Stimulated activated naive B cell treated with anti-CD40 and anti-IgM and Interleukin-4, amounts not matched to agents 10 μg/mL and 1 μg/mL and 100 μg/mL, for 72 hours (primary cell): ENCODE measurements at regions not wholly inside any gene's neighbourhood (a gene's known extent, or its start where the extent isn't known, plus 50 kb on each side); places are given as distances from the start of the nearest gene placed in this dataset.

Experiments
- ATAC-seq, 2 donors: fragments of 150-1000 bp; cut with Tn5 transposase; replicated peaks; 2 replicates each; pipeline ENCODE4 v1.10.0; 2021; ENCODE audit warnings: moderate library complexity in 1 of 2
- DNase-seq: peaks from one replicate; pipeline ENCODE4 v3.0.0; 2021
- H3K27ac Mint-ChIP-seq: one replicate; pipeline ENCODE4 v1.8.0; 2022; ENCODE audit warnings: mild to moderate bottlenecking, mixed read lengths
- H3K27me3 Mint-ChIP-seq, 2 donors: one replicate each; pipeline ENCODE4 v1.8.0; 2022; ENCODE audit warnings: mixed read lengths in 2 of 2
- H3K36me3 Mint-ChIP-seq, 2 donors: one replicate each; pipeline ENCODE4 v1.8.0; 2022; ENCODE audit warnings: mixed read lengths in 2 of 2, mild to moderate bottlenecking in 1 of 2
- H3K4me1 Mint-ChIP-seq, 2 donors: one replicate each; pipeline ENCODE4 v1.8.0; 2022; ENCODE audit warnings: mixed read lengths in 2 of 2, mild to moderate bottlenecking in 1 of 2
- H3K4me3 Mint-ChIP-seq, 2 donors: one replicate each; pipeline ENCODE4 v1.8.0; 2022; ENCODE audit warnings: mild to moderate bottlenecking in 2 of 2, mixed read lengths in 2 of 2, moderate library complexity in 1 of 2
- H3K9me3 Mint-ChIP-seq, 2 donors: one replicate each; pipeline ENCODE4 v1.8.0; 2022; ENCODE audit warnings: mixed read lengths in 2 of 2, mild to moderate bottlenecking in 1 of 2

- H3K4me1 Mint-ChIP-seq: peaks cover 0 to 4% of the 10 kb centered on the region in 2 donors
- DNase-seq (no peak), ATAC-seq (no peak)
- no peaks in the 10 kb centered on the region for H3K36me3 Mint-ChIP-seq
- peaks cover 19 to 27% of the 10 kb centered on the region in 2 donors for H3K27me3 Mint-ChIP-seq
- no peak overlapping the region for H3K4me3 Mint-ChIP-seq
- no peak overlapping the region for H3K27ac Mint-ChIP-seq
- peaks cover 0 to 1% of the 10 kb centered on the region in 2 donors for H3K9me3 Mint-ChIP-seq
Measured at GRCh38 chr1:199698222-199698621, 329.3 kb upstream of the NR5A2 start.

DNA sequence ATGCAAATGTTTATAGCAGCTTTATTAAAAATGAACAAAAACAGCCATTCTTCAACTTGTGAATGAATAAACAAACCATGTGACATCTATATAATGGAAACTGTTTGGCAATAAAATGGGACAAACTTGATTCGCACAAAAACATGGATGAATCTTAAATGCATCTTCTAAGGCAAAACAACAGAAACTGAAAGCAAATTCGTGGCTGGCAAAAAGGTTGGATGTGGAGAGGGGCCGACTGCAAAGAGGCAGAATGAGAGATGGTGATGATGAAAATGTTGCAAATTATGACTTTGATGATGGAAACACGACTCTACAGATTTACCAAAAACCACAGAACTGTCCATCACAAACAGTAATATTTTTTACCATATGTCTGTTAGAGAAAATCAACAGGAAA is 327.0 kb upstream of the NR5A2 start:
- peaks cover 0 to 4% of the 10 kb centered on the region in 2 donors for H3K4me1 Mint-ChIP-seq
- H3K36me3 Mint-ChIP-seq: no peaks in the 10 kb centered on the region
- H3K27me3 Mint-ChIP-seq: peaks cover 7 to 8% of the 10 kb centered on the region in 2 donors
- H3K27ac Mint-ChIP-seq: no peak overlapping the region
- no peak overlapping the region for H3K4me3 Mint-ChIP-seq
- no peaks in the 10 kb centered on the region for H3K9me3 Mint-ChIP-seq
- ATAC-seq (no peak), DNase-seq (no peak)

DNA sequence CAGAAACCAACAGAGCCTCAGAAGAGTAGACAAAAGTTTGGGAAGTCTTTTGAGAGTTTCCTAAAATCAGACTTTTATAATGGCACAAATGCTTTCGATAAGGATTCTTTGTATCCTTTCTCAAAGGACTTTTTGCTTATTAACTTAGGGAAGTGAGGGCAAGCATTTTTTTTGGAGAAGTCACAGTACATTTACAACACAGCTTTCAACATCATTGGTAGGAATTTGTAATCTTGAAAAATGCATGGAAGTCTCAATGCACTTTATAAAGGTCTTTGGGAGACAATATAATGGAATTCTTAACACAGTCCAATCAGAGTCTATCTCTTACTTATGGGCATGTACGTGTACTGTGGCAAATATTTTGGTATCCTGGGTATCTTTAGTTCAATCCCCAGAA is 325.8 kb upstream of the NR5A2 start:
- Mint-ChIP-seq H3K4me3 (no peak overlapping the region), H3K36me3 (no peaks in the 10 kb centered on the region), H3K27ac (no peak overlapping the region), H3K4me1 (peaks cover 0 to 4% of the 10 kb centered on the region in 2 donors), H3K27me3 (peaks cover 7 to 12% of the 10 kb centered on the region in 2 donors), H3K9me3 (no peaks in the 10 kb centered on the region)
- no peak for ATAC-seq
- no peak for DNase-seq

DNA sequence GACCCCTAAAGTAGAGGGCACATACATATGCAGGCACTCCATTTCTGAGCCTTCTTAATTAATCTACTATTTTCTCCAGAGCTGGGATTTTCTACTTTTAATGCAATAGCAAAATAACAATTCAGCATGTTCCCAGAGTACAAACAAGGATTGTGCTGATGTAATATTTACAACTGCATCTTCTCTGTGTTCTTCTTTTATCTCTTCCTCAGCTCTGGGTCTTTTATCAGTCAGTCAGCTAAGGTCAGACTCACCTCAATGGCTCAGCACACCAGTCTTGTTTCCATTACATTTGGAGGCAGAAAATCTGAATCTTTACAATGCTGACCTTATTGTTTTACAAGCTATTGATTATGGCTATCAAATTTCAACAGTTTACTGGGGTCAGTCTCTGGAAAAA is 323.3 kb upstream of the NR5A2 start:
- DNase-seq (no peak), ATAC-seq (no peak)
- Mint-ChIP-seq H3K4me1 (no peaks in the 10 kb centered on the region), H3K36me3 (no peaks in the 10 kb centered on the region), H3K27me3 (peaks cover 4 to 7% of the 10 kb centered on the region in 2 donors), H3K27ac (no peak overlapping the region), H3K9me3 (no peaks in the 10 kb centered on the region), H3K4me3 (no peak overlapping the region)

DNA sequence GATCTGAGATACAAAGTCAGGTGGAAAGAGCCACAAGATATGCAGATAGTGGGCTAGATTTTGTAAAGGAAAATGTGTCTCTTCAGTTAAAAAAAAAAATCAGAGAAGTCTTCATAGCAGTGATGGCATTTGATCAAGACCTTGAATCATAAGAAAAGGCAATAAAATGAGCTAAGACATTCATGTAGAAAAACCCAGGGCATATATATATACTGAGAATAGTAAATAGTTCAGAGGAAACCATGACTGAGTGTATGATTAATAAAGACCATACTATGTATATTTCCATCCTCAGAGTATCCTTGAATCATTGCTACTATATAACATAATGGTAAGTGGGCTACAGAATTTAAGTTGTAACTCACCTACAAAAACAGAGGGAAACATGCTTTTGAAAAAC is 321.7 kb upstream of the NR5A2 start:
- ATAC-seq (no peak), DNase-seq (no peak)
- Mint-ChIP-seq H3K36me3 (peaks cover 0 to 5% of the 10 kb centered on the region in 2 donors), H3K4me1 (no peaks in the 10 kb centered on the region), H3K27me3 (peaks cover 9 to 14% of the 10 kb centered on the region in 2 donors), H3K27ac (no peak overlapping the region), H3K4me3 (no peak overlapping the region), H3K9me3 (peaks cover 8% of the 10 kb centered on the region in 2 donors)

DNA sequence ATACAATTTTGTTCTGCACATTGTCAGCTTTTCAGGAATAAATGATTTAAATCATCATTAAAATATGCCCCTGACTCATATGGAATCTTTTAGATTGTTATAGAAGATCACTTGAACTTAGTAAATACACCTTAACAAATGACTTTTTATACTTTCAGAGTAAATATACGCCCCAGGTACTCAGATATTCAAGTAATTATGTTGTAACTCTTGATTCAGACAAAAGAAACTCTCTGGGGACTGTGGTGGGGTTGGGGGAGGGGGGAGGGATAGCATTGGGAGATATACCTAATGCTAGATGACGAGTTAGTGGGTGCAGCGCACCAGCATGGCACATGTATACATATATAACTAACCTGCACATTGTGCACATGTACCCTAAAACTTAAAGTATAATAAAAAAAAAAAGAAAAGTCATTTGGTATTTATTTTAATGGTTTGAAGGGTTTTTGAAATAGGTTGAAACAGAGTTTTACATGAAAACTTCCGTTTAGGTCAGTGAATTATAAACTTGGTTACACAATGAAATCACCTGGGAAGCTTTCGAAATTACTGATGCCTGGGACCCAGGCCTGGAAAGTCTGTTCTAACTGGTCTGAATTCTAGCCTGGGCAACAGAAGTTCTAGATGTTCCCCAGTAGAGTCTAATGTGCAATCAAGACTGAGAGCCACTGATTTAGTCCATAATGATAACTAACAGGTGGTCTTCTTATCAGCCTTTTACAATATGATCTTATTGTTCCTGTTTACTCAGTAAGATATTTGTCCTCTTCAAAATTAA is 320.5 kb upstream of the NR5A2 start:
- DNase-seq: no peak
- no peak for ATAC-seq
- no peaks in the 10 kb centered on the region for H3K4me1 Mint-ChIP-seq
- H3K27me3 Mint-ChIP-seq: peaks cover 21 to 26% of the 10 kb centered on the region in 2 donors
- H3K27ac Mint-ChIP-seq: no peak overlapping the region
- no peak overlapping the region for H3K4me3 Mint-ChIP-seq
- peaks cover 8 to 13% of the 10 kb centered on the region in 2 donors for H3K36me3 Mint-ChIP-seq
- peaks cover 19 to 20% of the 10 kb centered on the region in 2 donors for H3K9me3 Mint-ChIP-seq

GRCh38 chr1:199710974-199711373 is 316.5 kb upstream of the NR5A2 start:
- Mint-ChIP-seq H3K4me3 (no peak overlapping the region), H3K4me1 (no peaks in the 10 kb centered on the region), H3K36me3 (peaks cover 8 to 13% of the 10 kb centered on the region in 2 donors), H3K27me3 (peaks cover 34 to 42% of the 10 kb centered on the region in 2 donors), H3K9me3 (peaks cover 27% of the 10 kb centered on the region in 2 donors), H3K27ac (no peak overlapping the region)
- ATAC-seq: no peak
- no peak for DNase-seq

GRCh38 chr1:199716729-199717128 is 310.8 kb upstream of the NR5A2 start:
- peaks cover 3 to 4% of the 10 kb centered on the region in 2 donors for H3K36me3 Mint-ChIP-seq
- no peak overlapping the region for H3K4me3 Mint-ChIP-seq
- peaks cover 10% of the 10 kb centered on the region in 2 donors for H3K9me3 Mint-ChIP-seq
- no peak for ATAC-seq
- DNase-seq: no peak
- peaks cover 20 to 26% of the 10 kb centered on the region in 2 donors for H3K27me3 Mint-ChIP-seq
- no peak overlapping the region for H3K27ac Mint-ChIP-seq
- no peaks in the 10 kb centered on the region for H3K4me1 Mint-ChIP-seq

DNA sequence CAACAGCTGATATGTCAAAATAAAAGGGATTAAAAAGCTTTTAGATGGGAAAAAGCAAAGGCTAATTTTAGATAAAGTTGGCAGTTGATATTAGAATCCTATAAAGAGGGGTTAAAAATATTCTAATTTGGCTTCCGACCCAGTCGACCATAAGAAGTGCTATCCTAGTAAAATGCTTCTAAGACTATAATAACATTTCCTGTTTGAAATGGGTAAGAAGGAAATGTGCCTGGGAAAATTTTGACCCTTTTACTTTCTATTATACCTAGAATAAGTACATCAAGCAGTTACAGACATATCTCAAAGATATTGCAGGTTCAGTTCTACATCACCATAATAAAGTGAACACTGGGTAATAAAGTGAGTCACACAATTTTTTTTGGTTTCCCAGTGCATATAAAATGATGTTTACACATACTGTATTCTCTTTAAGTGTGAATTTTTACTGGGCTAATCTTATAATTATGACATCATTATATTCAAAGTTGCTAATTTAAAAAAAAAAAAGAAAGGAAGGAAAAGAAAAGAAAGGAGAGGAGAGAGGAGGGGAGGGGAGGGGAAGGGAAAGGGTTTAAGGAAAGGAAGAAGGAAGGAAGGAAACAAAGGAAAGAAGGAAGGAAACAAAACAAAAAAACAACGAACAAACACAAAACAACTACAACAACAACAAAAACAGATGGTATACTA is 308.2 kb upstream of the NR5A2 start:
- Mint-ChIP-seq H3K27ac (no peak overlapping the region), H3K4me1 (no peaks in the 10 kb centered on the region), H3K4me3 (no peak overlapping the region), H3K36me3 (no peaks in the 10 kb centered on the region), H3K27me3 (peaks cover 7 to 11% of the 10 kb centered on the region in 2 donors), H3K9me3 (peaks cover 3% of the 10 kb centered on the region in 2 donors)
- DNase-seq (no peak), ATAC-seq (no peak)

DNA sequence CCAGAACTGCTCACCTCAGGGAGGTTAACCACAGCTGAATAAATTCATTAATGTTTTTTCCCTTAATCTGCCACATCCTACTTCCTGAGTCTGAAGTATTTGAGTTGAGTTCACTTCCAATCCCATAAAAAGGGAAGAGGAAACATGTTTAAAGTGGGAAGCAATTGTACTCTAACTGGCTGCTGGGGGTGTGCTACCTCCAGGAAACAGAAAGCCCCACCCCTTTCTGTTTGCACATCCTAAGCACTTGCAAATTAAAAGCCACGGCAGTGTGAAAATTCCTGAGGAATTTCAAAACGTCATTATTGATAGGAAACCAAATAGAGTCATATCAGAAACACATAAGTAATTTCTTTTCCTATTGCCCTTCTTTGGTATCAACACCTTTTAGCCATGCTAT is 307.0 kb upstream of the NR5A2 start:
- ATAC-seq (no peak), DNase-seq (no peak)
- Mint-ChIP-seq H3K4me1 (peaks cover 0 to 1% of the 10 kb centered on the region in 2 donors), H3K4me3 (no peak overlapping the region), H3K9me3 (no peaks in the 10 kb centered on the region), H3K27me3 (peaks cover 7% of the 10 kb centered on the region in 2 donors), H3K36me3 (no peaks in the 10 kb centered on the region), H3K27ac (no peak overlapping the region)

DNA sequence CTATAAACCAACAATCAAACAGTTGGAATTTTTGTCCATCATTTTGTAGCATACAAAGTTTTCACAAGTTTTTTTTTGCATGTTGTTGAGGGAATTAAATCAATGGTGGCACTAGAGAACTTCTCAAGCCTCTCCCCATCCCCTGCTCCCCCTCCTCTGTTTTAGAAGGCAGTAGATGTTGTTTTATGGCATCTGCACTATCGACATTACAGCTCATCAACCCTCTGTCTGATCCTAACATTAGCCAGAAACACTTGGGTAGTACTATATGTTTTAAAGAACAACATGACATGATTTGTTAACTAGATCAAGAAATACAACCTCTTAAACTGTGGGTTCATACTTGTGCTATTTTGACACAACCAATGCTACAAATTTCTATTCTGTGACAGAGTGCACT is 306.5 kb upstream of the NR5A2 start:
- DNase-seq (no peak), ATAC-seq (no peak)
- Mint-ChIP-seq H3K27me3 (peaks cover 7 to 9% of the 10 kb centered on the region in 2 donors), H3K9me3 (no peaks in the 10 kb centered on the region), H3K4me3 (no peak overlapping the region), H3K4me1 (peaks cover 0 to 1% of the 10 kb centered on the region in 2 donors), H3K36me3 (no peaks in the 10 kb centered on the region), H3K27ac (no peak overlapping the region)

GRCh38 chr1:199723250-199723956 is 304.1 kb upstream of the NR5A2 start:
- Mint-ChIP-seq H3K4me3 (no peak overlapping the region), H3K27ac (no peak overlapping the region), H3K27me3 (peaks cover 16 to 24% of the 10 kb centered on the region in 2 donors), H3K36me3 (no peaks in the 10 kb centered on the region), H3K9me3 (no peaks in the 10 kb centered on the region), H3K4me1 (peaks cover 0 to 1% of the 10 kb centered on the region in 2 donors)
- DNase-seq: no peak
- no peak for ATAC-seq

DNA sequence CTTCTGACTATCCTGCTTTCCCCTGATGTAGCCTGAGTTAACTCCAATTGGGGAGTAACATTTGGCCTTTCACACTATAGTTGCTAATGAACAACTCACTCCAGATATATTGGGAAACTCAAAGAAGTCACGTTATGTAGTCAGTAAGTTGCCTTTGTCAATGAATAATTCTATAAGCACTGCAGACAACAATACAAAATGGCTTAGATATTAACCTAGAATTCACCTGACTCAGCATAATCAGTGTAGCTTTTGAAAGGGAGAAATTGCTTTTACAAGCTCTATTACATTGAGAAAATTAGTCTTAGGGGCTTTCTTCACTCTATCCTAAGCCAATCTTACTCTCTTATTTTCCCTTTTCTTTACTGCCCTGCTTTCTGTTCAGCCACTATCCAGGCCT is 303.5 kb upstream of the NR5A2 start:
- Mint-ChIP-seq H3K9me3 (no peaks in the 10 kb centered on the region), H3K4me1 (peaks cover 0 to 1% of the 10 kb centered on the region in 2 donors), H3K27me3 (peaks cover 16 to 18% of the 10 kb centered on the region in 2 donors), H3K4me3 (no peak overlapping the region), H3K36me3 (no peaks in the 10 kb centered on the region), H3K27ac (no peak overlapping the region)
- ATAC-seq: no peak
- DNase-seq: no peak

DNA sequence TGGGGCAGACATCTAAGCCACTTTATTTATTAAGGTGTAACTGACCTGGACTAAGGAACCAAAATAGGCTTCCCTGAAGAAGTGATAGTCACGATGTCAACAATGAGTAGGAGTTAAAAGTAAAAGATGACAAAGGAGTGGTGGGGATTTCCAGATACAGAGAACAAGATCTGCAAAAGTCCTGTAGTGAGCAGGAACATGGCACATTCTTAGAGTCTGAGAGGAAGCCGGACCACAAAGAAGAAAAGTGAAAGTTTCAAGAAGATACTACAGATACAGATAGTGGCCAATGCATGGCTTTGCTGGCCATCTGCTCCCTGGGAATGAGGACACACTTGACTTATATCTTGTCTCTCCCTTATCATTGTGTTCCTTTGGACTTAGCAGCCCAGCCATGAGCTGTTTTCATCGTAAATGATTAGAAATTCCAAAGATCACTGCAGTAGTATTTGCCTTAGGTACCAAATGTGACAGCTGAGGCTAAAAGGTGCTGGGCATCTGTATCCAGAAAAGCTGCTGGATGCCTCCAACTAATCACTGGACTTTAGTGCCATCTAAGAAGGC is 302.4 kb upstream of the NR5A2 start:
- peaks cover 0 to 1% of the 10 kb centered on the region in 2 donors for H3K4me1 Mint-ChIP-seq
- no peaks in the 10 kb centered on the region for H3K9me3 Mint-ChIP-seq
- ATAC-seq: peak; percentile 39 to 51
- DNase-seq: no peak
- H3K36me3 Mint-ChIP-seq: no peaks in the 10 kb centered on the region
- H3K27me3 Mint-ChIP-seq: peaks cover 17 to 20% of the 10 kb centered on the region in 2 donors
- H3K27ac Mint-ChIP-seq: no peak overlapping the region
- no peak overlapping the region for H3K4me3 Mint-ChIP-seq
